H9 (cell line): ENCODE measurements at regions not wholly inside any gene's neighbourhood (a gene's known extent, or its start where the extent isn't known, plus 50 kb on each side); places are given as distances from the start of the nearest gene placed in this dataset.

Experiments
- DNase-seq: peaks from one replicate; pipeline ENCODE4 v3.0.0-alpha.2; 2017
- H2AFZ ChIP-seq: one replicate; pipeline ENCODE4 v1.6.1; 2013; ENCODE audit warnings: mild to moderate bottlenecking, low read length, control low read depth, moderate library complexity
- H2AK5ac ChIP-seq: 2 replicates; pipeline ENCODE4 v1.6.1; 2013; ENCODE audit warnings: low read length, control low read depth, mixed read lengths; ENCODE audit not compliant: insufficient read length
- H2BK120ac ChIP-seq: one replicate; pipeline ENCODE4 v1.6.1; 2013; ENCODE audit warnings: low read depth, mild to moderate bottlenecking, low read length, control low read depth, inconsistent platforms; ENCODE audit not compliant: poor library complexity, severe bottlenecking
- H2BK12ac ChIP-seq: 2 replicates; pipeline ENCODE4 v1.6.1; 2013; ENCODE audit warnings: low read length, control low read depth, mixed read lengths, low read depth; ENCODE audit not compliant: insufficient read length
- H2BK15ac ChIP-seq: 2 replicates; pipeline ENCODE4 v1.6.1; 2013; ENCODE audit warnings: low read depth, low read length, control low read depth
- H2BK20ac ChIP-seq: one replicate; pipeline ENCODE4 v1.6.1; 2013; ENCODE audit warnings: low read depth, mild to moderate bottlenecking, low read length, control low read depth, inconsistent platforms; ENCODE audit not compliant: poor library complexity, severe bottlenecking
- H2BK5ac ChIP-seq: 2 replicates; pipeline ENCODE4 v1.6.1; 2013; ENCODE audit warnings: low read length, control low read depth, mixed read lengths; ENCODE audit not compliant: insufficient read length
- H3K14ac ChIP-seq: 2 replicates; pipeline ENCODE4 v1.6.1; 2013; ENCODE audit warnings: low read length, control low read depth; ENCODE audit not compliant: insufficient read depth
- H3K18ac ChIP-seq: 2 replicates; pipeline ENCODE4 v1.6.1; 2013; ENCODE audit warnings: low read depth, mild to moderate bottlenecking, mixed read lengths, low read length, control low read depth; ENCODE audit not compliant: insufficient read length
- H3K23ac ChIP-seq: 2 replicates; pipeline ENCODE4 v1.6.1; 2013; ENCODE audit warnings: low read length, control low read depth, mixed read lengths, low read depth; ENCODE audit not compliant: insufficient read length
- H3K23me2 ChIP-seq: 2 replicates; pipeline ENCODE4 v1.6.1; 2013; ENCODE audit warnings: low read depth, mild to moderate bottlenecking, mixed read lengths, low read length, control low read depth; ENCODE audit not compliant: insufficient read length, poor library complexity, severe bottlenecking
- H3K27ac ChIP-seq: 2 replicates; pipeline ENCODE4 v1.5.1; 2013; ENCODE audit warnings: low read length, control low read depth, mixed read lengths, low read depth; ENCODE audit not compliant: insufficient read length
- H3K27me3 ChIP-seq: 2 replicates; pipeline ENCODE4 v1.6.1; 2013; ENCODE audit warnings: low read length, control low read depth, inconsistent platforms; ENCODE audit not compliant: insufficient read depth
- H3K4ac ChIP-seq: 2 replicates; pipeline ENCODE4 v1.6.1; 2013; ENCODE audit warnings: low read depth, mild to moderate bottlenecking, control low read depth, inconsistent platforms, low read length, moderate library complexity
- H3K4me1 ChIP-seq: 2 replicates; pipeline ENCODE4 v1.6.1; 2013; ENCODE audit warnings: low read length, control low read depth, inconsistent platforms; ENCODE audit not compliant: insufficient read depth
- H3K4me2 ChIP-seq: 2 replicates; pipeline ENCODE4 v1.6.1; 2013; ENCODE audit warnings: low read length, control low read depth, mixed read lengths; ENCODE audit not compliant: insufficient read length, insufficient read depth
- H3K56ac ChIP-seq: 2 replicates; pipeline ENCODE4 v1.6.1; 2013; ENCODE audit warnings: low read depth, mild to moderate bottlenecking, mixed read lengths, low read length, control low read depth; ENCODE audit not compliant: insufficient read length
- H3K79me1 ChIP-seq: 2 replicates; pipeline ENCODE4 v1.6.1; 2013; ENCODE audit warnings: low read depth, mild to moderate bottlenecking, moderate library complexity, low read length, control low read depth, inconsistent platforms; ENCODE audit not compliant: insufficient read depth, poor library complexity, severe bottlenecking
- H3K79me2 ChIP-seq: 2 replicates; pipeline ENCODE4 v1.6.1; 2013; ENCODE audit warnings: low read length, control low read depth, inconsistent platforms; ENCODE audit not compliant: insufficient read depth
- H3K9ac ChIP-seq: 2 replicates; pipeline ENCODE4 v1.6.1; 2013; ENCODE audit warnings: low read length, control low read depth, mixed read lengths; ENCODE audit not compliant: insufficient read length; ENCODE audit errors: extremely low read depth
- H3K9me3 ChIP-seq: one replicate; pipeline ENCODE4 v1.6.1; 2013; ENCODE audit warnings: low read depth, low read length, inconsistent platforms; ENCODE audit not compliant: control insufficient read depth
- H3T11ph ChIP-seq: one replicate; pipeline ENCODE4 v1.6.1; 2013; ENCODE audit warnings: mild to moderate bottlenecking, low read length, control low read depth, inconsistent platforms
- H4K20me1 ChIP-seq: one replicate; pipeline ENCODE4 v1.6.1; 2013; ENCODE audit not compliant: control insufficient read depth, insufficient read length, insufficient read depth
- H4K5ac ChIP-seq: 2 replicates; pipeline ENCODE4 v1.6.1; 2013; ENCODE audit warnings: low read depth, mild to moderate bottlenecking, mixed read lengths, low read length, control low read depth; ENCODE audit not compliant: insufficient read length
- H4K8ac ChIP-seq: replicated peaks from 2 replicates; pipeline ENCODE4 v1.6.1; 2013; ENCODE audit warnings: low read length, control low read depth, mixed read lengths, low read depth; ENCODE audit not compliant: insufficient read length
- H4K91ac ChIP-seq: 2 replicates; pipeline ENCODE4 v1.6.1; 2013; ENCODE audit warnings: low read depth, mild to moderate bottlenecking, moderate library complexity, mixed read lengths, low read length, control low read depth; ENCODE audit not compliant: insufficient read length
- H3K27ac Mint-ChIP-seq, 3 experiments: 2 replicates in 2 of 3; 3 replicates in 1 of 3; pipeline ENCODE4 v1.8.0; 2020 to 2021; ENCODE audit warnings: mixed read lengths in 3 of 3, mild to moderate bottlenecking in 1 of 3, moderate library complexity in 1 of 3
- H3K27me3 Mint-ChIP-seq: 2 replicates; pipeline ENCODE4 v1.8.0; 2021; ENCODE audit warnings: low read depth, mild to moderate bottlenecking, moderate library complexity, mixed read lengths
- H3K36me3 Mint-ChIP-seq, 3 experiments: 2 replicates in 2 of 3; 3 replicates in 1 of 3; pipeline ENCODE4 v1.8.0; 2020 to 2021; ENCODE audit warnings: low read depth in 3 of 3, mixed read lengths in 3 of 3; ENCODE audit not compliant: insufficient read depth in 1 of 3
- H3K4me1 Mint-ChIP-seq, 2 experiments: 2 replicates each; pipeline ENCODE4 v1.8.0; 2020; ENCODE audit warnings: mixed read lengths in 2 of 2
- H3K4me3 Mint-ChIP-seq, 2 experiments: 2 replicates in 1 of 2; 3 replicates in 1 of 2; pipeline ENCODE4 v1.8.0; 2020 to 2021; ENCODE audit warnings: mild to moderate bottlenecking in 2 of 2, mixed read lengths in 2 of 2, moderate library complexity in 1 of 2
- H3K9me3 Mint-ChIP-seq, 2 experiments: 2 replicates in 1 of 2; 3 replicates in 1 of 2; pipeline ENCODE4 v1.8.0; 2020; ENCODE audit warnings: mild to moderate bottlenecking in 2 of 2, mixed read lengths in 2 of 2, moderate library complexity in 1 of 2
- CTCF ChIP-seq: fragments of 200-600 bp; sonication (generic); conservative IDR thresholded peaks from 3 replicates; pipeline ENCODE4 v1.8.0; 2021; ENCODE audit warnings: antibody characterized with exemption, mild to moderate bottlenecking
- WGBS: extraction: QIAGEN DNeasy Blood & Tissue Kit; methylation state at CpG from one replicate; pipeline ENCODE4 v1.1.7; 2013; ENCODE audit warnings: missing lambda C conversion rate, low lambda C conversion rate, mixed read lengths; ENCODE audit not compliant: insufficient read length; ENCODE audit errors: extremely low coverage; 5-methylcytosine and 5-hydroxymethylcytosine counted together

GRCh38 chr10:120979435-120980278, 128.5 kb downstream of the WDR11 start:
- Histone ChIP-seq H3K27me3 (peaks cover 6% of the 10 kb centered on the region; the same call in 1 of the 2 replicates), H2AFZ (no peak overlapping the region), H3K18ac (no peak overlapping the region), H4K20me1 (no peaks in the 10 kb centered on the region), H3K9me3 (peaks cover under 1% of the 10 kb centered on the region), H2BK120ac (no peak overlapping the region), H3K56ac (no peak overlapping the region), H2BK12ac (no peak overlapping the region), H3K23me2 (peaks cover 9% of the 10 kb centered on the region), H3K27ac (no peak overlapping the region), H4K5ac (no peak overlapping the region), H2BK15ac (no peak overlapping the region), H3K9ac (no peak overlapping the region), H3K79me1 (no peaks in the 10 kb centered on the region), H3K4me1 (peaks cover 9% of the 10 kb centered on the region), H2BK20ac (no peak overlapping the region), H3K23ac (no peak overlapping the region), H4K91ac (no peak overlapping the region), H4K8ac (no peak overlapping the region), H3K14ac (peak overlapping the region; percentile 62), H3K79me2 (no peaks in the 10 kb centered on the region), H2AK5ac (no peak overlapping the region), H3K4me2 (peak overlapping the region; percentile 64), H2BK5ac (no peak overlapping the region), H3K4ac (no peak overlapping the region), H3T11ph (no peak overlapping the region)
- H3K36me3 Mint-ChIP-seq, result peaks cover 0 to 6% (median 4%) of the 10 kb centered on the region in 3 experiments; a peak in 4 of 7 replicates
- H3K27me3 Mint-ChIP-seq, result peaks cover 63% of the 10 kb centered on the region
- H3K9me3 Mint-ChIP-seq, result peaks cover 6 to 7% of the 10 kb centered on the region in 2 experiments
- H3K4me3 Mint-ChIP-seq, result peak overlapping the region; percentile 69 to 78
- no peak overlapping the region; a peak in 1 of 7 replicates for H3K27ac Mint-ChIP-seq
- DNase-seq, result peak; percentile 81
- no CpG with 5 or more reads among the region's 68 CpGs for WGBS
- TF ChIP-seq CTCF, result no peak
- H3K4me1 Mint-ChIP-seq, result peaks cover 40 to 43% of the 10 kb centered on the region in 2 experiments
